NT2/D1 (cell line): ENCODE measurements at regions not wholly inside any gene's neighbourhood (a gene's known extent, or its start where the extent isn't known, plus 50 kb on each side); places are given as distances from the start of the nearest gene placed in this dataset.

Source experiments
- SUZ12 ChIP-seq: IDR thresholded peaks from 2 replicates; pipeline ENCODE4 v1.6.1; 2011; ENCODE audit not compliant: insufficient read length, insufficient read depth; ENCODE audit errors: extremely low read depth
- YY1 ChIP-seq: IDR thresholded peaks from 2 replicates; pipeline ENCODE4 v1.6.1; 2011; ENCODE audit not compliant: insufficient read length, insufficient read depth
- ZNF274 ChIP-seq: IDR thresholded peaks from 2 replicates; pipeline ENCODE4 v1.6.1; 2011; ENCODE audit warnings: mild to moderate bottlenecking, low read depth, low read length

DNA sequence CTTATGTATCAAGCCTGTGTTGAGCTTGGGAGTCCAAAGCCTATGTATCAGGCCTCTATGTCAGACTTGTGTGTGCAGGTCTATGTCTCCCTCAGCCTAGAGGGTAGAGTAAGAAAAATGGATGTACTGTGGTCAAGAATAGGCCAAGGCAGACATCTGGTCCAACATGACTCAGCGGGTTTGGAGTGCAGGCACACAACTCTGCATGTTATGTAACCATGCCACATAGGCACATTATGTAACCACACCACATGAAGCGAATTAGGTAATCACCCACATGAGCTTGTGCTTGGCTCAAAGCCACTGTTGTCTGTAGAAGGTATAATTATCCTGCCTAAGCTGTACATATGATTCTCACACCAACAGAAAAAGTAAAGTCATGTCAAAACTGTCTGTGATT, 1190.5 kb upstream of the EYS start:
- no peak for TF ChIP-seq SUZ12
- TF ChIP-seq ZNF274, result no peak
- no peak for TF ChIP-seq YY1
